ENCODE measurements at regions not wholly inside any gene's neighbourhood (a gene's known extent, or its start where the extent isn't known, plus 50 kb on each side); places are given as distances from the start of the nearest gene placed in this dataset.

DNA sequence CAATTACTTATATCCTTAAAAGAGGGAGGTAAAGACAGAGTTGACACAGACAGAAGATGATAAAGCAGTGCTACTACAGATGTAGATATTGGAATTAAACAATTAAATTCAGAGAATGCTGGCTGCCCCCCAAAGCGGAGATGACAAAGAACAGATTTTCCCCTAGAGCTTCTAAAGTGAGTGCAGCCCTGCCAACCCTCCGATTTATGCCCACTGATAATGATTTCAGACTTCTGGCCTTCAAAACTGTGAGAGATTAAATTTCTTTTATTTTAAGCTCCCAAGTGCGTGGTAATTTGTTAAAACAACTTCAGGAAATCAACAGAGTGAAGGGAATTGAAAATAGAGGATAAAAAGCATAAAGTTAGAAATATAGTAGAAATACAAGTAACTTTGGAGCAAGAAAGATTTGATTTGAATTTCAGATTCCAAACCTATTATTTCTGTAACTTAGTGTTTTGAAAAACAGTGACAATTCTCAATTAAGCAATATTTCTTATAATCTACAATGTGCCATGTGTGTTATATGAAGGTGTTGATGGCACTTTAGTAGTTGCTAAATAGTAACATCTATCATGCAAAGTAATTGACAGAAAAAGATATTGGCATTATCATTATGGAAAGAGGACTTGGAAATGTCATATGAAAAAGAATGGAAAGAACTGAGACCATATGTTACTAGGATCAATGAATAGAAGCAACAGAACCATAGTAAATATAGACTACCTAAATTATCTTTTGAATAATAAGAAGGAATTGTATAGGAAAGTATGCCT is 946.4 kb upstream of the PTPRD start:
- no peaks in the 10 kb centered on the region for H3K27me3 ChIP-seq (ENCODE audit: control insufficient read depth in 3 of 3, insufficient read depth in 3 of 3, low read length in 2 of 3)
- DNase-seq (no peak), ATAC-seq (ENCODE audit: insufficient read depth, low FRiP score) (no peak)
- peaks cover 0 to 2% (median 0%) of the 10 kb centered on the region in 4 donors for H3K9me3 ChIP-seq (ENCODE audit: control insufficient read depth in 4 of 4, insufficient read depth in 3 of 4, low read length in 3 of 4)
- no peaks in the 10 kb centered on the region for H3K4me1 ChIP-seq (ENCODE audit: control insufficient read depth in 5 of 5, insufficient read depth in 5 of 5, low read length in 5 of 5)
- no peak overlapping the region for H3K27ac ChIP-seq (ENCODE audit: low read depth in 1 of 2, low read length in 1 of 2)
- no peak overlapping the region for H3K4me3 ChIP-seq
- WGBS, 2 donors: 64 to 65% methylated on average over 3 of the region's 3 CpGs
- H3K36me3 ChIP-seq (ENCODE audit: control insufficient read depth in 4 of 4, insufficient read depth in 4 of 4, low read length in 4 of 4): no peaks in the 10 kb centered on the region
- TF ChIP-seq, protein P1, sequence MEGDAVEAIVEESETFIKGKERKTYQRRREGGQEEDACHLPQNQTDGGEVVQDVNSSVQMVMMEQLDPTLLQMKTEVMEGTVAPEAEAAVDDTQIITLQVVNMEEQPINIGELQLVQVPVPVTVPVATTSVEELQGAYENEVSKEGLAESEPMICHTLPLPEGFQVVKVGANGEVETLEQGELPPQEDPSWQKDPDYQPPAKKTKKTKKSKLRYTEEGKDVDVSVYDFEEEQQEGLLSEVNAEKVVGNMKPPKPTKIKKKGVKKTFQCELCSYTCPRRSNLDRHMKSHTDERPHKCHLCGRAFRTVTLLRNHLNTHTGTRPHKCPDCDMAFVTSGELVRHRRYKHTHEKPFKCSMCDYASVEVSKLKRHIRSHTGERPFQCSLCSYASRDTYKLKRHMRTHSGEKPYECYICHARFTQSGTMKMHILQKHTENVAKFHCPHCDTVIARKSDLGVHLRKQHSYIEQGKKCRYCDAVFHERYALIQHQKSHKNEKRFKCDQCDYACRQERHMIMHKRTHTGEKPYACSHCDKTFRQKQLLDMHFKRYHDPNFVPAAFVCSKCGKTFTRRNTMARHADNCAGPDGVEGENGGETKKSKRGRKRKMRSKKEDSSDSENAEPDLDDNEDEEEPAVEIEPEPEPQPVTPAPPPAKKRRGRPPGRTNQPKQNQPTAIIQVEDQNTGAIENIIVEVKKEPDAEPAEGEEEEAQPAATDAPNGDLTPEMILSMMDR (IDR thresholded peaks at IDR 0.05; ENCODE audit: control extremely low read depth, extremely low read depth): no peak
- H3K9ac ChIP-seq (ENCODE audit: insufficient read depth in 1 of 2, low read length in 2 of 2): no peak overlapping the region

DNA sequence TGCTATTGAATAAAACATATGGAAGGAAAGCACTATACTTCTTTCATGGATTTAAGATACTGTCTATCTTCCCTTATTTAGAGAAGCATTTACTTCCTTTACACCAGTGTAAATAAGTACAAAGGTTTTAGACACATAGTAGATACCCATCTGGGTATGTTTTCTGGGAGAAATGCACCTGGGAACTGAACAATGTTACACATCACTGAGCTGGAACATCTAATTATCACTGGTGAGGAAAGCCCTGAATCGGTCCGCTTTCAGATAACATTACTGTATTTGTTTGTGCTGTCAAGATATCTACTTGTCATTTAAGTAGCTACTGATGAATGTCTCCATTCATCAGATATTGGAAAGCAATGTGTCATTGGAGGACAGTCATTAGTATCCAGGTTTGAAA is 964.7 kb upstream of the PTPRD start:
- H3K9ac ChIP-seq (ENCODE audit: insufficient read depth in 1 of 2, low read length in 2 of 2): no peak overlapping the region
- no peak overlapping the region for H3K27ac ChIP-seq (ENCODE audit: low read depth in 1 of 2, low read length in 1 of 2)
- H3K27me3 ChIP-seq (ENCODE audit: control insufficient read depth in 3 of 3, insufficient read depth in 3 of 3, low read length in 2 of 3): no peaks in the 10 kb centered on the region
- no peaks in the 10 kb centered on the region for H3K9me3 ChIP-seq (ENCODE audit: control insufficient read depth in 4 of 4, insufficient read depth in 3 of 4, low read length in 3 of 4)
- ATAC-seq (ENCODE audit: insufficient read depth, low FRiP score) (no peak), DNase-seq (no peak)
- WGBS, 2 donors: 70 to 81% methylated on average over 2 of the region's 2 CpGs
- H3K36me3 ChIP-seq (ENCODE audit: control insufficient read depth in 4 of 4, insufficient read depth in 4 of 4, low read length in 4 of 4): no peaks in the 10 kb centered on the region
- no peak overlapping the region for H3K4me3 ChIP-seq
- TF ChIP-seq, protein P1 (IDR thresholded peaks at IDR 0.05; ENCODE audit: control extremely low read depth, extremely low read depth): no peak
- H3K4me1 ChIP-seq (ENCODE audit: control insufficient read depth in 5 of 5, insufficient read depth in 5 of 5, low read length in 5 of 5): no peaks in the 10 kb centered on the region

DNA sequence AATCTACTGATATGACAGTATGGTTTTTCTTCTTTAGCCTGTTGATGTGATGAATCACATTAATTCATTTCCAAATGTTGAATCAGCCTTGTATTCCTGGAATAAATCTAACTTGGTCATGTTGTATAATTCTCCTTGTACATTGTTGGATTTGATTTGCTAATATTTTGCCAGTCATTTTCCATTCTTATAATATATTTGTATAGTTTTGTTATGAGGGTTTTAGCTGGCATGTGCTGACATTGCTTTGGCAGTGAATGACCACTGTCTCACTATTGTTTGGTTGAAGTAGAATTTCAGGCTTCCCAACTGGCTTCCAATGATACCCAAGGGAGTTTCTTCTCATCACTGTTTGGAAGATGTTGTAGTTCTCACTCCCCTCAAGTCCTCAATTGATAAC is 983.0 kb upstream of the PTPRD start:
- H3K36me3 ChIP-seq (ENCODE audit: control insufficient read depth in 4 of 4, insufficient read depth in 4 of 4, low read length in 4 of 4): no peaks in the 10 kb centered on the region
- H3K27ac ChIP-seq (ENCODE audit: low read depth in 1 of 2, low read length in 1 of 2): no peak overlapping the region
- H3K4me1 ChIP-seq (ENCODE audit: control insufficient read depth in 5 of 5, insufficient read depth in 5 of 5, low read length in 5 of 5): no peaks in the 10 kb centered on the region
- no peak for ATAC-seq (ENCODE audit: insufficient read depth, low FRiP score)
- H3K9me3 ChIP-seq (ENCODE audit: control insufficient read depth in 4 of 4, insufficient read depth in 3 of 4, low read length in 3 of 4): no peaks in the 10 kb centered on the region
- no peaks in the 10 kb centered on the region for H3K27me3 ChIP-seq (ENCODE audit: control insufficient read depth in 3 of 3, insufficient read depth in 3 of 3, low read length in 2 of 3)
- no peak for DNase-seq
- H3K4me3 ChIP-seq: no peak overlapping the region
- TF ChIP-seq, protein P1 (IDR thresholded peaks at IDR 0.05; ENCODE audit: control extremely low read depth, extremely low read depth): no peak
- H3K9ac ChIP-seq (ENCODE audit: insufficient read depth in 1 of 2, low read length in 2 of 2): no peak overlapping the region

Data from lung (tissue), 11 donors.